Left ventricle myocardium superior (tissue), 1 donor: ENCODE measurements at regions not wholly inside any gene's neighbourhood (a gene's known extent, or its start where the extent isn't known, plus 50 kb on each side); places are given as distances from the start of the nearest gene placed in this dataset.

Source experiments
- ATAC-seq: fragments of 200-7000 bp; cut with Tn5 transposase; one replicate; pipeline ENCODE4 v1.9.1; 2020; ENCODE audit warnings: mild to moderate bottlenecking, moderate library complexity
- DNase-seq: peaks from one replicate; pipeline ENCODE4 v3.0.0-alpha.2; 2020
- intact Hi-C: fragments of 100-400 bp; cut with micrococcal nuclease; formaldehyde crosslinking; loops from one replicate; pipeline ENCODE4 v1.11.0; 2022
- donor health status: DM: no; HTN: yes; CAD: no; lungs with severe emphysema.

DNA sequence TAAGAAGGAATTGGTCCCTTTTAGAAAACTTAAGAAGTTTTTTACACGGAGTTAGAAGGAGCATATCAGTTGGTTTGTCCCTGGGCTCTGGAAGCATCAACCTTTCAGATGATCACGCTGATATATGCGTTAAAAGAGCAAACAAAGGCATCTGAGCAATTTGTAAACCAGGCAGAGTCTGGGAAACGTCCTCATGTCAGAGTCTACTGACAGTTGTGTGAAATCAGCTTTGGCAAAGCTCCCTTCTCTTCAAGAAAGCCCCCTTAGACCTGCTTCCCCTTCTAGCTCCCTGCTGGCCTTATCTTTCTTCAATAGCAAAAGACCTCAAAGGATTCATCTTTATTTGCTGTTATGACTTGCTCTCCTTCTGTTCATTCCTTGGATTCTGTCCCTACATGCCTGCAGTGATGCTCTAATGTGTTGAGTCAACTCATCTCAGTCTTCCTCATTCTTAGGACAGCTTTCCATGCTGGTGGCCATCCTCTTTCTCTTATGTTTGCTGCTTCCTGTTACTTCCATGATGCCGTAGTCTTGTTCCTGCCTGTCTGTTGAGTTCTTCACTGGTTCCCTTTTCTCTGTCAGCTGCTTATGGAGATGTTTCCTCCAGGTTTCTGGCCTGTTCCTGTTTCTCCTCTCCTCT is 106.5 kb upstream of the BMPER start:
- intact Hi-C loops: no loop called here
- no peak for DNase-seq
- ATAC-seq: no peak

DNA sequence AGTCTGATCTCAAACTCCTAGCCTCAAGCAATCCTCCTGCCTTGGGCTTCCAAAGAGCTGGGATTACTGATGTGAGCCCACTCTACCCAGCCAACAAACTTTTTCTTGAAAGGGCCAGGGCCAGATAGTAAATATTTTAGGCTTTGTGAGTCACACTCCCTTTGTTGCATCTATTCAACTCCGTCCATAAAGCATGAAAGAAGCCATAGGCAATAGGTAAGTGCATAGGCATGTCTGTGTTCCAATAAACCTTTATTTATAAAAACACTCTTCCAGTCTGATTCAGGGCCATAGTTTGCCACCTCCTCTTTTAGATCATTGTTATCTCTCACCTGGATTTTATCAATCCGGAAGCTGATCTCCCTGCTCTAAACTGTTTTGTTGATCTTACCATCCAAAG is 105.6 kb upstream of the BMPER start:
- no peak for DNase-seq
- intact Hi-C loops: no loop called here
- ATAC-seq: no peak

DNA sequence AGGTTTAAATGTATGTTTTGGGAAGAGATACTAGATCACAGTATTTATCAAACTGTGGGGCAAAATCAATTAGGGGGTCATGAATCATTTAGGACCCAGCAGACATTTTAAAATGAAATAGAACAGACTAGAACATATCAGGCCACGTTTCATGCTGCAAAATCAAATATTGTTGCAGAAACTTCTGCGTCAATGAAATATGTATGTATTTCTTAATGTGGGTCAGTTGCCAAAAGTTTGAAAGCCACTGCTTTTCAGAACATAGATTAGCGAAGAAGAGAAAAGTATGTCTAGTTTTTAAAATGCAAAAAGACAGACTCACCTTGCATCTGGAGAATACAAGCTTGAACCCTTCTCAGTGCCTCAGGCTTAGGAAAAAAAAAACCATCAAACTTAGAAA is 102.7 kb upstream of the BMPER start:
- ATAC-seq (no peak), DNase-seq (no peak)
- intact Hi-C loops: no loop called here

DNA sequence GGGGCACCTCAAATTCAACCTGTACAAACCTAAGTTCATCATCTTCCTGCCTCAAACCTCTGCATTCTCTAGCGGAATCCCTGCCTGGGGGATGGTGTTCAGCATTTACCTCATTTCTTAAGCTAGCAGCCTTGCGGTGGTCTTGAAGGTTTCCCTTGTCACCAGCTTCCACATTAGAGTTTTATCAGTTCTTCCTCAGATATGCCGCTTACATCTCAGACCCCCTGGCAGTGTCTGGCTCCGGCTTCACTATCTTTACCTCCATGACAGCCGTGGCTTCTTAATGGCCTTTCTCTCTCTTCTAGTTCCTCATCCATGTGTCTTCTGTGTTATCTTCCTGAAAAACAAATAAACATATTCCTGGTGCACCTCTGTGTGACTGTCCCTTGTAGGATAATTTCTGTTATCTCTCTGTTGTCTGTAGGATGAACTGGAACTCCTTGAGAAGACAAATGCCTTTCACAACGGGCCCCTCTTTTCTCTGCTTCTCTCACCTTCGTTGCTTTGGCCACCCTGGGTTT is 101.1 kb upstream of the BMPER start:
- ATAC-seq: no peak
- intact Hi-C loops: no loop called here

DNA sequence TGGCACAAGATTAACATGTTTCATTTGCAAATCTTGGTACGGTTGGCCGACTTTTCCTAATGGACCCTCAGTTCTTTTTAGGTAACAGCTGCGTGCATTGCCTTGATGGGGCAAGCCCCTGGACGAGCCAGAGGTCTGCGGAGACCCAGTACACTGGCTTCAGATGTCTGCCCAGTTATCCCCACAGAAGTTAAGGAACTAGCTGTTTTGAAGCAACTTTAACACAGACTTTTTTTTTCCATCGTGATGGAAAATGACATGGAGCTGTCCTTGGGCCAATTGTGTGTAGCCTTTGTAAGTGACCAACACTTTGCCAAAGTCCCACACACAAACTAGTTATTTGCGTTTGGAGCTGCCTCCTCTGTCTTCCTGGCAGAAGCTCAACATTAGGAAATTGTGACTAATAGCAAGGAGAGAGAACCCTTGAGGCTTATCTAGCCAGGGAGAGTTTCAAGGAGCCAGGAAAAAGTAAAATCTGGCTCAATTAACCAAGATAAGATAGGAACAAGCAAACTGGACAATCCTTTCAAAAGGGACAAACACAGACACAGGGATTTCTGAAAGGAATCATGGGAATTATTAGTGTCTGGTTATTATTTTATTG is 99.6 kb upstream of the BMPER start:
- ATAC-seq (peak; percentile 85), DNase-seq (no peak)
- intact Hi-C loops: no loop called here

More for the DNA sequence above, 101.1 kb upstream of the BMPER start:
- no peak for DNase-seq

DNA sequence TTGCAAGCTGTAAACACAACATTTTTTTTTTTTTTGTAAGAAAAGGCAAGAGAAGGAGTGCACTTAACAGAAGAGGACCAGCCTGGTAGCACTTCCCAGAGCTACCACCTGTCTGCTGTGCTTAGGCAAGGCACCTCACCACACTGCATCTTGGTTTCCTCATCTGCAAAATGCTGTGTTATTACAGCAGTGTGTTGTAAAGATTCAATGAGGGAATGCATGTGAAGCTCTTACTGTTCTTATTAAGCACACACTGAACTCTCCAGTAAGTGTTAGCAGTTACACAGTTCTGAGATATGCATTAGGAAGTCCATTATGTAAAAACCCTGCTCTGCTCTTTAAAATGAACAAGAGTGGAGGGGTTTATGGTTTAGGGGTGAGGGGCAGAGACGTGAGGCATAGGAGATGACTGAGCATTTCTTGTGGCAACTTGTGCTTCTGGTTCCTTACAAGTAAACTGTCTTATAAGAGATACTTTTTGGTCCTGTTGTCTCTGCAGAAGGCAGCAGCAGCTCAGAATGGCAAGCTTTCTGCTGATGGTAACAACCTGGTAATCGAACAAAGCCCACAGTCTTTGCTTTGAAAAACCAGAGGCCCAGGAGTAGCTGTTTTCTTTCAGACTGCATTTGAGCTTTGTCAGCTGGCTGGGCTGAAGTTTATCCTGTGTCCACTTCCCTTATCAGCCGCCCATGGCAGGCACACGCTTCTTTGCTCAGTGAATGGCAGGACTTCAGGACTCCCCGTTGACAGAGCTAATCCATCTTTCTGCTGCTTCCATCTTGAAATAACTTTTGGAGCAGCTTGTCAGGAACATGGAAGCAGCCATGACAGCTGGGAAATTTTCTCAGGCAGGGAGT is 98.8 kb upstream of the BMPER start:
- ATAC-seq: peak; percentile 87
- intact Hi-C loops: no loop called here

DNA sequence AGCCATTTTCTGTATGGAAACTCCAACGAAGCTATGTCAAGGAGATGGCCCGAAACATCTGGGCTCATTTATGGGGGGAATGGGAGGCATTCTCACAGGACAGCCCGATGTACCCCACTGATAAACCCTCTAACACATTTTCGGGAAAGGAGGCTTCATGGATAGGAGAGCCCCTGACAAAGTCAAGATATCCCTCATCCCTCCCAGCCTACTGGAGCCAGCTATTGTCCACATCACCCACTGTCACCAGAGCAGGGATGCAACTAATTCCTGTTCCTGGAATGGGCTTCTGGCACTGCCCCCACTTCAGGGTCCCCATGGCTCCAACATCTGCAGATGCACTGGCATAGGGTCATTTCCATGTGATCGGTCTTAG is 98.2 kb upstream of the BMPER start:
- ATAC-seq: no peak
- no peak for DNase-seq
- intact Hi-C loops: no loop called here

More for the DNA sequence above, 98.8 kb upstream of the BMPER start:
- DNase-seq: peak; percentile 68

DNA sequence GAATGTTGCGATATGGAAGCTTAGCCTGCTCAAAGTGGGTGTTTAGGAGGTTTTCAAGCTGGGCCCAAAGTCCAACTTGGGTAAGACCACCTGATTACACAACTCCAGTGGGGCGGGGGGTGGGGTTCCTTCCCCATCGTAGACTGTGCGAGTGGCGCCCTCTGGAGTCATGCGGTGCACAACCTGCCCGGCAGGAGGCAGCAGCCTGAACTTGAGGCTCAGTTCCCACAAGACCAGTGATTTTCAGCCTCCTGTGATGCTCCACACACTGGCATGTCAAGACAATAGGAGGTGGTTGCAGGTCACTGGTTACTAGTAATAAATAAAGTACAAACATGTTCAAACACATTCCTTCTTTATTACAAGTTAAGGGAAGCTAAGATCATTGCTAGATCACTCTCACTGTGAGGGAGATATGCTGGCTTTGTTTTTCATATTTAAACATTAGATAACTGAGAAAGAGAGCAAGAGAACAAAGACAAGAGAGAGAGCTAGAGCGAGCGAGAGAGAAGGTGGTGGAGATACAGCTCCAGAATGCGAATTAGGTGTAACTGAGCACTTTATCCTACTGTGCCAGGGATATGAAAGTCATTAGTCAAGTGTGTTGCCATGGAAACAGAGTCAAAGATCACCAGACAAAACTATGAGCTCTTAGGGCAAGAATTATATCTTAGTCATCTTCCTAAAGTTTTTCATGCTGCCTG is 97.4 kb upstream of the BMPER start:
- ATAC-seq: no peak
- no peak for DNase-seq
- intact Hi-C loops: no loop called here

DNA sequence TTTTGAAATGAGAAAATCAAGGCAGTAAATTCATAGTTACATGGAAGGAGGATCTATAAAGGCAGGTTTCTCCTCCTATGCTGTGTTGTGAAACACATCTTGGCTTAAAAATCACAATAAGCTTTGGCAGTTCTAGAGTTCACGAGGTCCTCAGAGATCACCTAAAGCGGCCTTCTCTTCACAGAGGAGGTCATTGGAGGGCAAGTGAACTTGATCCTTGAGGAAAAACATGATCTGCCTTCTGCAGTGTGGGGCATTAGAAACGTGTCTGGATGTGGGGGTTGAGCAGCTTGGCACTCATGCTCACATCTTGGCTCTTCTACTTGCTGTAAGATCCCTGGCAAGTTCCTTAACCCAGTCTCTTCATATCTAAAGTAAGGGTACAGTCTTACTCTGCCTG is 96.1 kb upstream of the BMPER start:
- intact Hi-C loops: no loop called here
- ATAC-seq (peak; percentile 26), DNase-seq (no peak)

DNA sequence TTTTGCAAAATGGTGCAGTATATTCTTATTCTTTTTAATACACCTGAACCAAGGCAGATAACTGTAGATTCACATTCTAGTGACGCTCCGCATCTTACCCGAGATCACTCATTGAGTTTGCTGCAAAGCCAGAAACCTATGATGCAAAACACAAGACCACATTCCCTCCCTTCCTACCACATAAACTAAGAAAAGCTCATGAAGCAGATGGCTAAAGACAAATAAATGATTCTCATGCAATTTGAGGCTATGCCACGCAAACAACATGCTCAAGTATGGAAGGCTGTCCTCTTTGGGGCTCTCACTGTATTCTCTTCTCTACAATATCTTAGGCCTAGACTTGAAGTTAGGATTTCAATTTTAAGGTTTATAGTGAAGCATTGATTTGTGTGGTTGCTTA is 95.0 kb upstream of the BMPER start:
- intact Hi-C loops: no loop called here
- no peak for DNase-seq
- ATAC-seq: no peak

DNA sequence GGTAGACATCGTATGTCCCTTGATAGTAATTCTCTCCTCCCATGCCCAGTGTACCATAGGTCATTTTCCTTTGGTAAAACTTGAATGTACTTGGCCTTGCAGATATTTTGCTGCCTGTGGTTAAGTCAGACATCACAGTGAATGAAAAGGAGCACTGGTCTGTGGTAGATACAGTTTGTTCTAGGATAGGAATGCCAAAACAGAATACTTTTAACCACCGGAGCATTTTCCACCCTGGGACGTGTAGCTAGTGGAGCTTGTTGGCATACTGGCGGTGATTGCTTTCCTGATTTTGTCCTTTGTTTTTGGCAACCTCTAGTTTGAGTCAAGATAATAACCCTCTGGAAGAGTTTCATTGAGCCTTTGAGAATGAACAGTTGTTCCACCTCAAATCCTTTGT is 92.0 kb upstream of the BMPER start:
- intact Hi-C loops: no loop called here
- DNase-seq (no peak), ATAC-seq (no peak)

DNA sequence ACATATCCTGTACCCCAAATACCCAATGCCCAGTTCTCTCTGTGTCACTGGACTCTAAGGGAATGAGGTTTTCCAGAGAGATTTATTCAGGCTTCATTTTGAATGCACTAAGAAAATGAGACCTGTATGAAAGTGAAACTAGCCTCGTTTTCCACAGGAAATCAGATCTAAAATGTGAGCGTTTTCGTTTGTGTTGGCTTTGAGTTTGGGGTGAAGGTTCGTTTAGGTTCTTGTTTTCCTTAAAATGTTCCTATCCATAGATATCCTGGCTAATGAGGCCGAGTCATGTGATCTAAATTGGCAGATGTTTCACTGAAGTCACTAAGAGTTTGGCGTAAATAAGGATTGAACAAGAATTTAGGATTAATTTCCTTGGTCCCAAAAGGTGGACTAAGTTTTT is 90.9 kb upstream of the BMPER start:
- intact Hi-C loops: no loop called here

DNA sequence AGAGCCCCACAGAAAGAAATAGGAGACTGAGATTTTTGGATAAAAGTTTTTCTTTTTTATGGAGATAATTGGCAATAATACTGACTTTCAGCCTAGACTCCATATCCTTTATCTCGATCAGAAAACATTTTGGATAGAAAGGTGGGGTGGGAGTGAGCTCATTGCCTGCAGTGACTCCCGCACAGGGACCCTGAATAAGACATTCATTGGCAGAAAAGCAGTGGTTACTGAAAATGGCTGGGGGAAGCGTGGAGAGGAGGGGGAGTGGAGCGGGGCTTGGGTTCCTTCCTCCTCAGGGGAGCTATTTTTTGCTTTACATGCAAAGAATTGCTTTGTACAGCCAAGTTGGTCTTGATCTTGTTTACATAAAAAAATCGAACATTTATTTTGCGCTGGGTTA is 90.4 kb upstream of the BMPER start:
- ATAC-seq: peak; percentile 68
- intact Hi-C loops: no loop called here
- DNase-seq: no peak

More for the DNA sequence above, 90.9 kb upstream of the BMPER start:
- DNase-seq (no peak), ATAC-seq (peak; percentile 13)

DNA sequence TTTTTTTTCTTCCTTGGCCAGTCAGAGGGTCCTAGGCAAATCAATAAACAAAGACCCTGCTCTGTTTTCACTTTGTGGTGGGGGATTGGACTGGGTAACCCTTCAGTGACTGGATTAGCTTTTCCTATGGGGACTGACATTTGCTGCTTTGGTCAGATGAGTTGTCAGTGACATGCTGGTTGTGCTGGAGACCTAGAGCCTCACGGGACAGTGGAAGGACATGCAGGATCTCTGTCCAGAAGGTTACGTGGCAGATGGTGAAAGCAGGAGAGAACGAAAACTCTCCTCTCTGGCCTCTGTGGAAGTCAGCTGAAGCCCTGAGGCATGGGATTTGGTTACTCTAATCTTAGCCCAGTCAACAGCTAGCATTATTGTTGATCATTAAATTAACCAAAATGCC is 90.0 kb upstream of the BMPER start:
- ATAC-seq (peak; percentile 80), DNase-seq (no peak)
- intact Hi-C loops: no loop called here

DNA sequence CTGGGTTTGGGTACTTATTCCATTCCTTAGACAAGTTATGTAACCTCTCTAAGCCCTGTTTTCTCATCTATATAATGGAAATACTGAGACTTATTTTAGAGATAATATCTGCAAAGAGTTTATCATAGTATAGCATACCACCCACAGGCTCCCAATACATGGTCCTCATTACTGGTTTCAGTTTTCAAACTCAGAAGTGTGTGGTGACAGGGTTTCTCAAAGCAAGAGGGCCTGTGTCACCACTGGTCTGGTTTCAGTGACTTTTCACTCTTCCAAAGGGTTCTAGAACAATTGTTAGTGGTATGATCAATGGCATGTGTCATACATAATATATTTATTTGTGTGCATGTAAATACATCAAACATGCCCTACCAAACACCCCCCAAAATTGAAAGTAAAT is 89.2 kb upstream of the BMPER start:
- no peak for DNase-seq
- intact Hi-C loops: no loop called here
- ATAC-seq: no peak

DNA sequence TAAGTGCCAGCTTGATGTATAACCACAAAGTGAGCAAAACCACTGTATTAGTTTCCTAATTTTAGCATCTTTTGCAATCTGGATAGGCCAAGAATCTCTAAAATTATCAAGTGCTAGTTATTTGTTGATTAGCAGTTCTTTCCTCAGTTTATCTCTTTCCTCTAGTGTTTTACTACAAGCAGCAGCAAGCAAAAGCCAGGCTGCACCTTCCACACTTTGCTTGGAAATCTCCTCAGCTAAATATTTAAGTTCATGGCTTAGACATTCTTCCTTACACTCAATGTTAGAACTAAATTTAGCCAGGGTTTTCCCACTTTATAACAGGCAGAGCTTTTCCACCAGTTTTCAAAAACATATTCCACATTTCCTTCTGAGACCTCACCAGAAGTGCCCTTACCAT is 85.7 kb upstream of the BMPER start:
- intact Hi-C loops: no loop called here
- ATAC-seq (no peak), DNase-seq (no peak)

DNA sequence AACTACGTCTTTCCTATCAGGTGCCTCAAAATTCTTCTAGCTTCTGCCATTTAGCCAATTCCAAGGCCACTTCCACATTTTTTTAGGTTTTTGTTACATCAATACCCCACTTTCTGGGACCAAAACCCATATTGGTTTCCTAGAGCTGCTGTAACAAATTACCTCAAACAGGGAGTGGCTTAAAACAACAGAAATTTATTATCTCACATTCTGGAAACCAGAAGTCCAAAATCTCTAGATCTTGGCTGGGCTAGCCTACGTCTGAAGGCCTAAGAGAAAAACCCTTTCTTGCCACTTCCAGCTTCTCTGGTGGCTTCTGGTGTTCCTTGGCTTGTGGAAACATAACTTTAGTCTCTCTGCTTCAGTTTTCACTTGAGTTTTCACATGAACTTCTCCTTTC is 85.1 kb upstream of the BMPER start:
- ATAC-seq: no peak
- intact Hi-C loops: no loop called here

DNA sequence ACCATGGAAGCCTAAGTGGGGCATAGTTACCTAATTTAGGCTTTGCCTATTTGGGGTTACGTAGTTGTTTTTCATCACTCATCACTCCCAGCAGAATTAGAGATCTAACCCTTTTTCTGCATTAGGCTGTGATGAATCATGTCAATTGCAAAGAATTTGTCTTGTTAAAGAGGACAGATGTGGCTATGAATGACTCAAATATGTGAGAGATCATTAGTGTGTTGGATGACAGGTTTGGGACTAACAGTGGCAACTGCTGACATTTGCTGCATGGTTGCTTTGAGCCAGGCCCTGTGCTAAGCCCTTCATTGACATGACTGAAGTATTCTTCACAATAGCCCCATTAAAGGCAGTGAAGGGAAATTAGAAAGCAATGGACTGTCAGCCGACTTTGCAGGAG is 83.4 kb upstream of the BMPER start:
- ATAC-seq: no peak
- no peak for DNase-seq
- intact Hi-C loops: no loop called here

More for the DNA sequence above, 85.1 kb upstream of the BMPER start:
- DNase-seq: no peak

DNA sequence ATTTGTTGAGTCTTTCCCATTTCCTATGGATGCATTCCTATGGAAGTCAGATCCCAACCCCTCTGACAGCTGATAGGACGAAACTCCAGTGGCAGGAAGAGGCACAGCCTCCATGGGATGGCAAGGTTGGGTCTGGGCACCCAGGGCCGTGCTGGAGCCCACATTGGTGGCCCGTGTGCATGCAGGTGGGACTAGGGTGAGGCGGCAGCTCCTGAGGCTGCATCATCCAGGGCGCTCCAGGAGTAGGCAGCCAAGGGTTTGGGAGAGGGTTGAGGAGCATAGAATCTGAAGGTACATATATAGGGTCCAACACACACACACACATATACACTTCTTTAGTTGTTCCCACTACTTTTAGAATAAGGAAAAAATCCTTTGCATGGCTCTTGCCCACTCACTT is 81.4 kb upstream of the BMPER start:
- DNase-seq: no peak
- ATAC-seq: no peak
- intact Hi-C loops: no loop called here

DNA sequence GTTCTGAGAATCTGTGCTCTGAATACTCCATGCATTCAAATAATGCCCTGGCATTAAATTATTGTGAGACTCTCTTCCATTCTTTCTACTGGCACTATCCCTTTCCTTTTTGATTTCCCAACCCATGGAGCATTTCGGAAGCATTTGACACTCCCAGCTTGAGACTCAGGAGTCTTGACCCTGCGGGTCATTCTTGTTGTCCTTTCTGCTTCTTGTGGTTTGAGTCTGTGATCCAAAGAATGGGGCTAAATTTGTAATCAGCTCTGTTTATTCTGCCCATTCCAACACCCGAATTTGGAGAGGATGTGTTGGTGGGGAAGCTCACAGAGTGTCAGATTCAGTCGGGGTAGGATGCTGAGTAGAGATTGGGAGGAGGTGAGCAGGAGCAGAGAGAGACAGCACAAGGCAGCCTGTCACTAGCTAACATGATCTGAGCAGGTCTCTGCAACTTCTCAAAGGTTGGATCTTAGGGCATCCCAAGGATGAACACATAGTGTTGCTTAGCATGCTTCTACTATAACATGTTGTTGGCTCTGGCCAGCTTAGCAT is 80.4 kb upstream of the BMPER start:
- DNase-seq (no peak), ATAC-seq (no peak)
- intact Hi-C loops: no loop called here
